GM12878 (cell line): ENCODE measurements at regions not wholly inside any gene's neighbourhood (a gene's known extent, or its start where the extent isn't known, plus 50 kb on each side); places are given as distances from the start of the nearest gene placed in this dataset.

ENCODE experiments used
- ATAC-seq: fragments of 200-7000 bp; cut with Tn5 transposase; 3 replicates; pipeline ENCODE4 v1.9.1; 2020; ENCODE audit warnings: mild to moderate bottlenecking, moderate library complexity
- BruUV-seq: library from RNA; stranded (reverse); fragments of 400-500 nt; replicated peaks from 2 replicates; lab custom pipeline; 2021; lab: Mats Ljungman, UMichigan
- CTCF ChIA-PET: fragments of 300-600 bp; sonication (Branson Sonifier 250); formaldehyde crosslinking; extraction: SDS; loops from one replicate; lab custom pipeline; 2021; ENCODE audit warnings: inconsistent platforms; lab: Yijun Ruan, JAX
- POLR2A ChIA-PET: fragments of 350-600 bp; formaldehyde crosslinking; extraction: SDS; loops from one replicate; lab custom pipeline; 2021; ENCODE audit warnings: inconsistent platforms; lab: Charles Lee
- RAD21 ChIA-PET: fragments of 300-600 bp; sonication (Branson Sonifier 250); formaldehyde crosslinking; loops from one replicate; lab custom pipeline; 2023; ENCODE audit warnings: antibody characterized with exemption; ENCODE audit not compliant: unreplicated experiment; lab: Charles Lee
- SMC1A ChIA-PET: fragments of 300-600 bp; sonication (Branson Sonifier 250); formaldehyde crosslinking; loops from one replicate; lab custom pipeline; 2023; ENCODE audit not compliant: unreplicated experiment, uncharacterized antibody; lab: Charles Lee
- DNase-seq: peaks from one replicate; pipeline ENCODE4 v3.0.0-alpha.2; 2011; ENCODE audit warnings: low read depth, low spot score
- FAIRE-seq: peaks from 3 replicates; lab custom pipeline; 2011; peaks lifted over from hg19 to GRCh38; lab: Jason Lieb, UNC
- H2AFZ ChIP-seq: 2 replicates; pipeline ENCODE4 v1.6.0; 2011; ENCODE audit warnings: low read depth, low read length, control low read depth; ENCODE audit not compliant: control insufficient read depth
- H3K27ac ChIP-seq: 2 replicates; pipeline ENCODE4 v1.5.1; 2011; ENCODE audit warnings: control low read depth; ENCODE audit not compliant: control insufficient read depth, insufficient read depth
- H3K27me3 ChIP-seq, 2 experiments: replicated peaks in 1 of 2; 2 replicates each; pipeline versions ENCODE4 v1.6.0 to v1.6.1; 2011; ENCODE audit warnings: low read length in 1 of 2; ENCODE audit not compliant: control insufficient read depth in 2 of 2, insufficient read depth in 2 of 2
- H3K36me3 ChIP-seq, 2 experiments: 2 replicates each; pipeline ENCODE4 v1.5.1; 2011; ENCODE audit warnings: low read length in 1 of 2; ENCODE audit not compliant: control insufficient read depth in 2 of 2, insufficient read depth in 2 of 2
- H3K4me1 ChIP-seq: 2 replicates; pipeline ENCODE4 v1.6.1; 2011; ENCODE audit warnings: mild to moderate bottlenecking, low read length, moderate library complexity, mixed read lengths; ENCODE audit not compliant: control insufficient read depth, insufficient read depth
- H3K4me2 ChIP-seq: 2 replicates; pipeline ENCODE4 v1.6.0; 2011; ENCODE audit warnings: control low read depth; ENCODE audit not compliant: control insufficient read depth, insufficient read depth
- H3K4me3 ChIP-seq: fragments of 200-600 bp; sonication (generic); 2 replicates; pipeline ENCODE4 v1.5.1; 2016
- H3K79me2 ChIP-seq: 2 replicates; pipeline ENCODE4 v1.6.0; 2011; ENCODE audit warnings: low read length; ENCODE audit not compliant: control insufficient read depth, insufficient read depth
- H3K9ac ChIP-seq: 2 replicates; pipeline ENCODE4 v1.8.0; 2011; ENCODE audit warnings: low read length, control low read depth, mixed read lengths; ENCODE audit not compliant: control insufficient read depth, insufficient read depth
- H3K9me3 ChIP-seq: replicated peaks from 3 replicates; pipeline ENCODE4 v1.5.1; 2011; ENCODE audit warnings: mild to moderate bottlenecking, low read length; ENCODE audit not compliant: control insufficient read depth, insufficient read depth
- H4K20me1 ChIP-seq: 2 replicates; pipeline ENCODE4 v1.6.0; 2011; ENCODE audit not compliant: control insufficient read depth, insufficient read depth
- CBFB ChIP-seq: IDR thresholded peaks from 2 replicates; pipeline ENCODE4 v1.6.1; 2016; ENCODE audit warnings: antibody characterized with exemption, low read depth
- CTCF ChIP-seq, 3 experiments: IDR thresholded peaks in 2 of 3; conservative IDR thresholded peaks in 1 of 3; 2 replicates each; pipeline ENCODE4 v1.5.1; 2011; ENCODE audit warnings: low read depth in 3 of 3, low read length in 3 of 3, mild to moderate bottlenecking in 3 of 3, control low read depth in 2 of 3, moderate library complexity in 2 of 3, inconsistent platforms in 1 of 3, mixed read lengths in 1 of 3; ENCODE audit not compliant: control insufficient read depth in 2 of 3, insufficient read depth in 1 of 3; ENCODE audit errors: extremely low read depth in 1 of 3
- EED ChIP-seq: sonication (generic); IDR thresholded peaks from 2 replicates; pipeline ENCODE4 v1.6.1; 2016; ENCODE audit warnings: antibody characterized with exemption, low read depth
- MTA3 ChIP-seq: IDR thresholded peaks from 2 replicates; pipeline ENCODE4 v1.6.1; 2012; ENCODE audit warnings: low read length, inconsistent platforms, borderline replicate concordance
- NFIC ChIP-seq: IDR thresholded peaks from 2 replicates; pipeline ENCODE4 v1.6.1; 2012; ENCODE audit warnings: low read depth, mild to moderate bottlenecking, inconsistent platforms, low read length, moderate library complexity
- NR2C1 ChIP-seq: fragments of 450-650 bp; IDR thresholded peaks from 2 replicates; pipeline ENCODE4 v1.6.1; 2017; ENCODE audit warnings: antibody characterized with exemption, mild to moderate bottlenecking, moderate library complexity
- PML ChIP-seq: IDR thresholded peaks from 2 replicates; pipeline ENCODE4 v1.6.1; 2012; ENCODE audit warnings: low read length, inconsistent platforms
- RAD51 ChIP-seq: fragments of 450-650 bp; IDR thresholded peaks from 2 replicates; pipeline ENCODE4 v1.6.1; 2016; ENCODE audit warnings: moderate library complexity, mild to moderate bottlenecking, inconsistent platforms
- REST ChIP-seq: IDR thresholded peaks from 2 replicates; pipeline ENCODE4 v1.6.1; 2012; ENCODE audit warnings: mild to moderate bottlenecking, low read depth, low read length
- SIN3A ChIP-seq: IDR thresholded peaks from 2 replicates; pipeline ENCODE4 v1.6.1; 2012; ENCODE audit warnings: low read depth, low read length, improper control_type of control experiment
- TBL1XR1 ChIP-seq: IDR thresholded peaks from 2 replicates; pipeline ENCODE4 v1.6.1; 2012; ENCODE audit warnings: low read depth, low read length, improper control_type of control experiment
- ZBTB40 ChIP-seq: fragments of 450-650 bp; IDR thresholded peaks from 2 replicates; pipeline ENCODE4 v1.6.1; 2016; ENCODE audit warnings: mild to moderate bottlenecking, moderate library complexity, borderline replicate concordance
- ZZZ3 ChIP-seq: IDR thresholded peaks from 2 replicates; pipeline ENCODE4 v1.6.1; 2011; ENCODE audit warnings: low read depth; ENCODE audit not compliant: control insufficient read depth, insufficient read length
- WGBS: methylation state at CpG from one replicate; pipeline ENCODE4 v1.1.6; 2016; ENCODE audit warnings: low lambda C conversion rate; ENCODE audit not compliant: insufficient replicate concordance, insufficient coverage; ENCODE audit errors: missing lambda C conversion rate; 5-methylcytosine and 5-hydroxymethylcytosine counted together
- in situ Hi-C: fragments of 300-500 bp; cut with MboI; formaldehyde crosslinking; loops from 9 replicates; pipeline ENCODE4 v1.14.3; 2018; ENCODE audit warnings: mixed read lengths
- intact Hi-C: fragments of 100-400 bp; cut with micrococcal nuclease; formaldehyde crosslinking; loops from one replicate; pipeline ENCODE4 v1.14.2; 2022; ENCODE audit not compliant: unreplicated experiment

- H3K4me2 ChIP-seq = no peak overlapping the region
- H3K9ac ChIP-seq = no peak overlapping the region
- no peak overlapping the region for H3K4me3 ChIP-seq
- 18% methylated on average over 13 of the region's 13 CpGs for WGBS
- no TSS peak for BruUV-seq
- SMC1A ChIA-PET = no interaction called here
- TF ChIP-seq SIN3A = no peak
- TF ChIP-seq NR2C1 = no peak
- no peak for TF ChIP-seq PML
- TF ChIP-seq MTA3 = no peak
- TF ChIP-seq ZZZ3 = no peak
- TF ChIP-seq CBFB = no peak
- TF ChIP-seq RAD51 = no peak
- TF ChIP-seq ZBTB40 = no peak
- no peak for TF ChIP-seq CTCF (IDR thresholded peaks at IDR 0.05 in 2 of 3, conservative IDR thresholded peaks at IDR 0.05 in 1 of 3; ENCODE audit: control insufficient read depth in 2 of 3, extremely low read depth in 1 of 3, insufficient read depth in 1 of 3, low read depth in 3 of 3, low read length in 3 of 3)
- TF ChIP-seq EED = no peak
- no peak for TF ChIP-seq NFIC
- no peak for TF ChIP-seq TBL1XR1
- TF ChIP-seq REST = no peak
- no peak overlapping the region for H2AFZ ChIP-seq
- DNase-seq (no peak), ATAC-seq (no peak), FAIRE-seq (no peak)
- POLR2A ChIA-PET = no interaction called here
- CTCF ChIA-PET = no interaction called here
- no peaks in the 10 kb centered on the region for H3K79me2 ChIP-seq
- H3K27me3 ChIP-seq = no peaks in the 10 kb centered on the region
- no peak overlapping the region for H3K27ac ChIP-seq
- no peaks in the 10 kb centered on the region for H4K20me1 ChIP-seq
- RAD21 ChIA-PET = no interaction called here
- H3K9me3 ChIP-seq = no peaks in the 10 kb centered on the region
- no peaks in the 10 kb centered on the region for H3K36me3 ChIP-seq
- in situ Hi-C loops = no loop called here
- intact Hi-C loops = no loop called here
- H3K4me1 ChIP-seq = no peaks in the 10 kb centered on the region
Measured at GRCh38 chr2:163493359-163494298, 242.2 kb downstream of the FIGN start.
